ENCODE measurements at regions not wholly inside any gene's neighbourhood (a gene's known extent, or its start where the extent isn't known, plus 50 kb on each side); places are given as distances from the start of the nearest gene placed in this dataset.

GRCh38 chr2:866009-866680 is 84.5 kb upstream of the SNTG2 start:
- TF ChIP-seq POLR2A (IDR thresholded peaks at IDR 0.05), result no peak
- no peak for TF ChIP-seq POLR2AphosphoS5 (IDR thresholded peaks at IDR 0.05)
